CD14-positive monocyte (primary cell): ENCODE measurements at regions not wholly inside any gene's neighbourhood (a gene's known extent, or its start where the extent isn't known, plus 50 kb on each side); places are given as distances from the start of the nearest gene placed in this dataset.

Experiments
- DNase-seq, 3 donors: peaks; one replicate each; pipeline ENCODE4 v3.0.0-alpha.2; 2011 to 2022
- H2AFZ ChIP-seq: 2 replicates; pipeline ENCODE4 v1.6.0; 2012; ENCODE audit warnings: mild to moderate bottlenecking, low read depth, low read length, inconsistent platforms; ENCODE audit not compliant: insufficient read depth, poor library complexity, severe bottlenecking
- H3K27ac ChIP-seq, 2 donors: 1 replicate in 1 of 2; 2 replicates in 1 of 2; pipeline ENCODE4 v1.5.1; 2012 to 2013; ENCODE audit warnings: low read length in 2 of 2, control low read depth in 1 of 2, inconsistent platforms in 1 of 2, low read depth in 1 of 2, mild to moderate bottlenecking in 1 of 2
- H3K27me3 ChIP-seq, 2 donors: one replicate each; pipeline versions ENCODE4 v1.6.0 to v1.6.1; 2011 to 2013; ENCODE audit warnings: low read length in 2 of 2; ENCODE audit not compliant: control insufficient read depth in 2 of 2, insufficient read depth in 2 of 2
- H3K36me3 ChIP-seq, 2 donors: replicated peaks in 1 of 2; 1 replicate in 1 of 2; 2 replicates in 1 of 2; pipeline versions ENCODE4 v1.5.1 to v1.6.1; 2012 to 2013; ENCODE audit warnings: low read length in 2 of 2, control low read depth in 1 of 2, inconsistent platforms in 1 of 2, mild to moderate bottlenecking in 1 of 2; ENCODE audit not compliant: insufficient read depth in 2 of 2, control insufficient read depth in 1 of 2
- H3K4me1 ChIP-seq, 2 donors: 1 replicate in 1 of 2; 2 replicates in 1 of 2; pipeline versions ENCODE4 v1.5.1 to v1.6.1; 2012 to 2013; ENCODE audit warnings: low read length in 2 of 2, control low read depth in 1 of 2, inconsistent platforms in 1 of 2, mild to moderate bottlenecking in 1 of 2, moderate library complexity in 1 of 2; ENCODE audit not compliant: insufficient read depth in 2 of 2, control insufficient read depth in 1 of 2
- H3K4me2 ChIP-seq: replicated peaks from 2 replicates; pipeline ENCODE3; 2012; ENCODE audit warnings: low read length, moderate library complexity, mild to moderate bottlenecking; ENCODE audit not compliant: poor library complexity, severe bottlenecking; ENCODE audit errors: extremely low read depth
- H3K4me3 ChIP-seq, 3 experiments: fragments of 200-600 bp in 1 of 3; sonication (generic) in 1 of 3; replicated peaks in 1 of 3; 1 replicate in 2 of 3; 2 replicates in 1 of 3; pipeline ENCODE4 v1.5.1; 2011 to 2013; ENCODE audit warnings: low read length in 3 of 3, mild to moderate bottlenecking in 3 of 3, control low read depth in 2 of 3, low read depth in 2 of 3, inconsistent platforms in 1 of 3, moderate library complexity in 1 of 3
- H3K79me2 ChIP-seq: 2 replicates; pipeline ENCODE4 v1.6.0; 2012; ENCODE audit warnings: mild to moderate bottlenecking, control low read depth, inconsistent platforms, low read length, moderate library complexity; ENCODE audit not compliant: insufficient read depth
- H3K9ac ChIP-seq: 2 replicates; pipeline ENCODE4 v1.6.0; 2017; ENCODE audit warnings: low read length, mild to moderate bottlenecking; ENCODE audit not compliant: insufficient read depth, poor library complexity, severe bottlenecking
- H3K9me3 ChIP-seq, 2 donors: replicated peaks in 1 of 2; 1 replicate in 1 of 2; 2 replicates in 1 of 2; pipeline versions ENCODE4 v1.5.1 to v1.6.1; 2012 to 2013; ENCODE audit warnings: low read length in 2 of 2, control low read depth in 1 of 2; ENCODE audit not compliant: control insufficient read depth in 1 of 2, insufficient read depth in 1 of 2
- H4K20me1 ChIP-seq: 2 replicates; pipeline ENCODE4 v1.6.0; 2012; ENCODE audit warnings: mild to moderate bottlenecking, low read length, control low read depth, moderate library complexity; ENCODE audit not compliant: insufficient read depth
- H3K27ac Mint-ChIP-seq, 7 donors: one replicate each; pipeline ENCODE4 v1.8.0; 2020; ENCODE audit warnings: mild to moderate bottlenecking in 7 of 7, mixed read lengths in 7 of 7, moderate library complexity in 6 of 7, inconsistent platforms in 2 of 7
- H3K27me3 Mint-ChIP-seq, 3 donors: one replicate each; pipeline ENCODE4 v1.8.0; 2021 to 2022; ENCODE audit warnings: low read depth in 3 of 3, mild to moderate bottlenecking in 3 of 3, mixed read lengths in 3 of 3, moderate library complexity in 3 of 3, inconsistent platforms in 1 of 3
- H3K36me3 Mint-ChIP-seq, 2 donors: one replicate each; pipeline ENCODE4 v1.8.0; 2020; ENCODE audit warnings: mixed read lengths in 2 of 2, inconsistent platforms in 1 of 2, mild to moderate bottlenecking in 1 of 2
- H3K4me1 Mint-ChIP-seq: one replicate; pipeline ENCODE4 v1.8.0; 2020; ENCODE audit warnings: mild to moderate bottlenecking, mixed read lengths
- H3K4me3 Mint-ChIP-seq, 2 donors: one replicate each; pipeline ENCODE4 v1.8.0; 2020; ENCODE audit warnings: mild to moderate bottlenecking in 2 of 2, mixed read lengths in 2 of 2, moderate library complexity in 1 of 2
- H3K9me3 Mint-ChIP-seq, 7 donors: one replicate each; pipeline ENCODE4 v1.8.0; 2020 to 2022; ENCODE audit warnings: mixed read lengths in 7 of 7, mild to moderate bottlenecking in 6 of 7, moderate library complexity in 6 of 7, inconsistent platforms in 2 of 7
- CTCF ChIP-seq: fragments of 200-600 bp; IDR thresholded peaks from one replicate; pipeline ENCODE4 v1.8.0; 2022; ENCODE audit warnings: antibody characterized with exemption, mild to moderate bottlenecking
- WGBS: methylation state at CpG from one replicate; pipeline ENCODE4 v1.1.5; 2013; ENCODE audit warnings: missing lambda C conversion rate; ENCODE audit not compliant: insufficient coverage; 5-methylcytosine and 5-hydroxymethylcytosine counted together
- intact Hi-C, 2 donors: fragments of 100-400 bp; cut with micrococcal nuclease; formaldehyde crosslinking; loops; one replicate each; pipeline versions ENCODE4 v1.15.0 to v1.15.1; 2023

- H3K4me1 ChIP-seq, result no peaks in the 10 kb centered on the region
- H3K27ac Mint-ChIP-seq, result no peak overlapping the region
- H3K9me3 Mint-ChIP-seq, result peaks cover 12 to 23% (median 19%) of the 10 kb centered on the region in 7 donors
- no peak for DNase-seq
- no peak overlapping the region for H3K4me2 ChIP-seq
- peaks cover 14 to 18% of the 10 kb centered on the region in 2 donors for H3K9me3 ChIP-seq
- H4K20me1 ChIP-seq, result no peaks in the 10 kb centered on the region
- no CpG with 5 or more reads among the region's 3 CpGs for WGBS
- intact Hi-C loops, result no loop called here
- no peaks in the 10 kb centered on the region for H3K36me3 Mint-ChIP-seq
- H3K79me2 ChIP-seq, result no peaks in the 10 kb centered on the region
- H3K9ac ChIP-seq, result no peak overlapping the region
- peaks cover 0 to 1% (median 1%) of the 10 kb centered on the region in 3 donors for H3K27me3 Mint-ChIP-seq
- H3K27me3 ChIP-seq, result no peaks in the 10 kb centered on the region
- H3K4me3 ChIP-seq, result no peak overlapping the region
- TF ChIP-seq CTCF, result no peak
- H2AFZ ChIP-seq, result no peak overlapping the region
- no peaks in the 10 kb centered on the region for H3K36me3 ChIP-seq
- H3K4me1 Mint-ChIP-seq, result no peaks in the 10 kb centered on the region
- no peak overlapping the region for H3K27ac ChIP-seq
- no peak overlapping the region for H3K4me3 Mint-ChIP-seq
Observed at GRCh38 chr1:176341656-176342055, 121.3 kb upstream of the PAPPA2 start.

GRCh38 chr1:176338877-176339276 is 124.1 kb upstream of the PAPPA2 start:
- Histone ChIP-seq H3K79me2 (no peaks in the 10 kb centered on the region), H3K4me2 (no peak overlapping the region), H3K27ac (no peak overlapping the region), H3K4me3 (no peak overlapping the region), H3K4me1 (no peaks in the 10 kb centered on the region), H4K20me1 (no peaks in the 10 kb centered on the region), H3K36me3 (no peaks in the 10 kb centered on the region), H3K27me3 (no peaks in the 10 kb centered on the region), H2AFZ (no peak overlapping the region), H3K9ac (no peak overlapping the region), H3K9me3 (peaks cover 0 to 3% of the 10 kb centered on the region in 2 donors)
- no peak for DNase-seq
- Mint-ChIP-seq H3K4me3 (no peak overlapping the region), H3K36me3 (no peaks in the 10 kb centered on the region), H3K27ac (no peak overlapping the region), H3K9me3 (peaks cover under 1 to 17% (median 5%) of the 10 kb centered on the region in 7 donors), H3K4me1 (no peaks in the 10 kb centered on the region), H3K27me3 (peaks cover 0 to 1% (median 0%) of the 10 kb centered on the region in 3 donors)
- no peak for TF ChIP-seq CTCF
- intact Hi-C loops, result no loop called here
- 92% methylated on average over 6 of the region's 6 CpGs for WGBS
